Endothelial cell of umbilical vein (primary cell): ENCODE measurements at regions not wholly inside any gene's neighbourhood (a gene's known extent, or its start where the extent isn't known, plus 50 kb on each side); places are given as distances from the start of the nearest gene placed in this dataset.

Experiments used
- BruUV-seq: library from RNA; stranded (reverse); fragments of 400-500 nt; replicated peaks from 2 replicates; lab custom pipeline; 2021; lab: Mats Ljungman, UMichigan
- CTCF ChIA-PET: fragments of 300-600, 350-600 bp; sonication (Branson Sonifier 250); formaldehyde crosslinking; loops from one replicate; lab custom pipeline; 2021; ENCODE audit warnings: antibody characterized with exemption, inconsistent platforms; lab: Charles Lee
- POLR2A ChIA-PET: fragments of 300-600, 350-600 bp; sonication (Branson Sonifier 250); formaldehyde crosslinking; loops from one replicate; lab custom pipeline; 2021; ENCODE audit warnings: antibody characterized with exemption, inconsistent platforms; lab: Charles Lee
- DNase-seq: peaks from one replicate; pipeline ENCODE4 v3.0.0-alpha.2; 2011; ENCODE audit warnings: low read depth, low spot score
- FAIRE-seq: peaks from 2 replicates; lab custom pipeline; 2011; peaks lifted over from hg19 to GRCh38; lab: Jason Lieb, UNC
- H2AFZ ChIP-seq: 2 replicates; pipeline ENCODE4 v1.6.0; 2012; ENCODE audit warnings: low read depth, low read length, control low read depth, inconsistent platforms
- H3K27ac ChIP-seq: 2 replicates; pipeline ENCODE4 v1.5.1; 2011; ENCODE audit warnings: low read depth, mild to moderate bottlenecking, control low read depth, low read length, moderate library complexity; ENCODE audit not compliant: insufficient read depth
- H3K27me3 ChIP-seq, 2 experiments: 2 replicates each; pipeline versions ENCODE4 v1.6.0 to v1.6.1; 2011; ENCODE audit warnings: low read length in 2 of 2, mixed read lengths in 1 of 2; ENCODE audit not compliant: control insufficient read depth in 2 of 2, insufficient read depth in 2 of 2
- H3K36me3 ChIP-seq, 2 experiments: 2 replicates in 1 of 2; 3 replicates in 1 of 2; pipeline ENCODE4 v1.5.1; 2011; ENCODE audit warnings: low read length in 2 of 2, mild to moderate bottlenecking in 1 of 2, moderate library complexity in 1 of 2; ENCODE audit not compliant: control insufficient read depth in 2 of 2, insufficient read depth in 2 of 2; ENCODE audit errors: extremely low read depth in 1 of 2
- H3K4me1 ChIP-seq: 3 replicates; pipeline ENCODE4 v1.5.1; 2011; ENCODE audit warnings: mild to moderate bottlenecking, low read length; ENCODE audit not compliant: control insufficient read depth, insufficient read depth; ENCODE audit errors: extremely low read depth
- H3K4me2 ChIP-seq: 2 replicates; pipeline ENCODE4 v1.6.1; 2011; ENCODE audit warnings: low read length, control low read depth, mixed read lengths; ENCODE audit not compliant: insufficient read depth
- H3K4me3 ChIP-seq, 3 experiments: fragments of 200-600 bp in 1 of 3; sonication (generic), shearing (Covaris generic) in 1 of 3; replicated peaks in 1 of 3; 2 replicates each; pipeline ENCODE4 v1.5.1; 2011 to 2016; ENCODE audit warnings: control low read depth in 3 of 3, low read length in 3 of 3, mild to moderate bottlenecking in 2 of 3, inconsistent platforms in 1 of 3, low read depth in 1 of 3, moderate library complexity in 1 of 3; ENCODE audit not compliant: insufficient read depth in 1 of 3
- H3K79me2 ChIP-seq: 2 replicates; pipeline ENCODE4 v1.6.0; 2012; ENCODE audit warnings: low read length, inconsistent platforms; ENCODE audit not compliant: control insufficient read depth, insufficient read depth
- H3K9ac ChIP-seq: replicated peaks from 2 replicates; pipeline ENCODE3; 2011; ENCODE audit warnings: low read length, control low read depth; ENCODE audit not compliant: insufficient read depth; ENCODE audit errors: extremely low read depth
- H3K9me1 ChIP-seq: replicated peaks from 3 replicates; pipeline ENCODE4 v1.6.0; 2011; ENCODE audit warnings: mild to moderate bottlenecking, low read length; ENCODE audit not compliant: control insufficient read depth, insufficient read depth; ENCODE audit errors: extremely low read depth
- H3K9me3 ChIP-seq: replicated peaks from 2 replicates; pipeline ENCODE4 v1.5.1; 2012; ENCODE audit warnings: low read length, inconsistent platforms; ENCODE audit not compliant: control insufficient read depth, insufficient read depth
- H4K20me1 ChIP-seq: replicated peaks from 2 replicates; pipeline ENCODE3; 2011; ENCODE audit warnings: mild to moderate bottlenecking, low read length; ENCODE audit not compliant: control insufficient read depth, insufficient read depth; ENCODE audit errors: extremely low read depth
- CTCF ChIP-seq, 2 donors: IDR thresholded peaks; 1 replicate in 1 of 2; 2 replicates in 1 of 2; pipeline ENCODE4 v1.5.1; 2011; ENCODE audit warnings: low read length in 2 of 2, mild to moderate bottlenecking in 2 of 2, moderate library complexity in 2 of 2, control low read depth in 1 of 2, inconsistent platforms in 1 of 2, low read depth in 1 of 2; ENCODE audit not compliant: insufficient read depth in 1 of 2; ENCODE audit errors: extremely low read depth in 1 of 2
- EZH2 ChIP-seq: IDR thresholded peaks from 2 replicates; pipeline ENCODE4 v1.6.1; 2012; ENCODE audit warnings: borderline replicate concordance, low read depth, mild to moderate bottlenecking, moderate library complexity, low read length, inconsistent platforms; ENCODE audit not compliant: severe bottlenecking
- FOS ChIP-seq: IDR thresholded peaks from 2 replicates; pipeline ENCODE4 v1.6.1; 2011; ENCODE audit warnings: mild to moderate bottlenecking, low read length, moderate library complexity, borderline replicate concordance; ENCODE audit not compliant: insufficient read depth
- GATA2 ChIP-seq: IDR thresholded peaks from 2 replicates; pipeline ENCODE4 v1.7.0; 2011; ENCODE audit warnings: low read depth, mild to moderate bottlenecking, moderate library complexity, mixed read lengths, low read length; ENCODE audit not compliant: insufficient read length, insufficient read depth
- MAX ChIP-seq: IDR thresholded peaks from 2 replicates; pipeline ENCODE4 v1.6.1; 2011; ENCODE audit not compliant: insufficient read depth, insufficient read length
- POLR2AphosphoS5 ChIP-seq: IDR thresholded peaks from 2 replicates; pipeline ENCODE4 v1.6.1; 2012; ENCODE audit warnings: low read depth, mild to moderate bottlenecking, control low read depth, low read length, moderate library complexity; ENCODE audit not compliant: insufficient read depth
- dilution Hi-C: fragments of 300-500 bp; cut with MboI; formaldehyde crosslinking; loops from one replicate; pipeline ENCODE4 v1.15.0; 2019; ENCODE audit warnings: low sequenced_read_pairs; ENCODE audit not compliant: extremely low pct_ligation_motif_present
- intact Hi-C: fragments of 100-400 bp; cut with micrococcal nuclease; formaldehyde crosslinking; loops from one replicate; pipeline ENCODE4 v1.10.0; 2022

- ChIA-PET CTCF (no interaction called here), POLR2A (no interaction called here)
- BruUV-seq: no TSS peak
- FAIRE-seq (no peak), DNase-seq (no peak)
- no peaks in the 10 kb centered on the region for H3K36me3 ChIP-seq
- dilution Hi-C loops: no loop called here
- H3K27ac ChIP-seq: no peak overlapping the region
- TF ChIP-seq FOS: no peak
- no peak for TF ChIP-seq POLR2AphosphoS5
- no peak for TF ChIP-seq GATA2
- TF ChIP-seq CTCF (IDR thresholded peaks at IDR 0.05; ENCODE audit: extremely low read depth in 1 of 2, insufficient read depth in 1 of 2, low read depth in 1 of 2, low read length in 2 of 2): no peak
- no peak for TF ChIP-seq MAX
- no peak for TF ChIP-seq EZH2
- no peaks in the 10 kb centered on the region for H3K79me2 ChIP-seq
- intact Hi-C loops: no loop called here
- no peaks in the 10 kb centered on the region for H3K9me3 ChIP-seq
- H2AFZ ChIP-seq: no peak overlapping the region
- H3K27me3 ChIP-seq: no peaks in the 10 kb centered on the region
- no peak overlapping the region for H3K4me3 ChIP-seq
- H3K4me1 ChIP-seq: no peaks in the 10 kb centered on the region
- H3K9me1 ChIP-seq: no peaks in the 10 kb centered on the region
- no peak overlapping the region for H3K4me2 ChIP-seq
- H4K20me1 ChIP-seq: no peaks in the 10 kb centered on the region
- no peak overlapping the region for H3K9ac ChIP-seq
These were observed 353.4 kb downstream of the FGFR2 start for GRCh38 chr10:121244818-121245217.
